Rectal smooth muscle tissue (tissue), 1 donor: ENCODE measurements at regions not wholly inside any gene's neighbourhood (a gene's known extent, or its start where the extent isn't known, plus 50 kb on each side); places are given as distances from the start of the nearest gene placed in this dataset.

ENCODE experiments used
- H3K27ac ChIP-seq: one replicate; pipeline ENCODE4 v1.7.0; 2013; ENCODE audit warnings: low read depth, low read length, inconsistent platforms
- H3K27me3 ChIP-seq: one replicate; pipeline ENCODE4 v1.7.0; 2013; ENCODE audit warnings: low read length; ENCODE audit not compliant: control insufficient read depth, insufficient read depth
- H3K36me3 ChIP-seq: one replicate; pipeline ENCODE4 v1.7.0; 2013; ENCODE audit warnings: low read length; ENCODE audit not compliant: control insufficient read depth, insufficient read depth
- H3K4me1 ChIP-seq: one replicate; pipeline ENCODE4 v1.7.0; 2013; ENCODE audit warnings: low read length; ENCODE audit not compliant: control insufficient read depth, insufficient read depth
- H3K4me3 ChIP-seq: one replicate; pipeline ENCODE4 v1.7.0; 2013; ENCODE audit warnings: low read length
- H3K9ac ChIP-seq: one replicate; pipeline ENCODE4 v1.7.0; 2013; ENCODE audit warnings: low read length

DNA sequence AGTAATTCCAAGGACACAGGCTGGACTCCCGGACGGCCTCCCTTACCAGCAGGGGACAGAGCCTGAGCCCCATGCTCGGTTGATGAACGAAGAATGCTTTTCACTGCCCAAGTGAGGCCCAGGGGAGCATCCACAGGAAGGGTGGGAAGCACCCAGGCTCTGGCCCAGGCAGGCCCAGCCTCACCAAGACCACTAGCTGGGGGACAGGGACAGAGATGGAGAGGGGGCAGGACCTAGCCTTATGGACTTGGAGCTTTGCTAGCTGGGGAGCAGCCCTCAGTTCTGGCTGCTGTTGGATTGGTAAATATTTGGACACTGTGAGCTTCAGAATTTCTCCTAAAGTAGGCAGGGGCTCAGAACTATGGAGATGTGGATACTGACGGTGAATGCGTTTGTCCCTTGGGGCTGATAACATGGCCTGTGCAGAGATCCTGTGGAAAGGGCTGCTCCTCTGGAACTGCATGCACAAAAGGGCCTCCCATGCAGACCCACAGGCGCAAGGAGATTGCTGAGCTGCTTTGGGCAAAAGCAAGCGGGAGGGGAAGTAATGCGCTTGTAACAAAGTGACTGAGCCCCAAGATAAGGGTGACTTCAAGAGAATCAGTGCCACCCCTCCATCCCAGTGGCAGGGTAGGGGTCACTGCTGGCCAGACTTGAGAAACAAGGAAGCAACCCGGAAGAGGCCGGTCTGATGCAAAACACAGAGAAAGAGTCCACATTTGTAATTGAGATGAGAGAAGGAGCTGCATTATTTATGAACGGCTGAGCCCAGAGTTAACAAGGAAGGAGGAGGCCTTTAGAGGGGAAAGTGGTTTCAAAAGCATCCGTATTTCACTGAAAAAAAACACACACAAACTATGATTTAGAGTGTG lies 70.1 kb upstream of the MEF2A start:
- Histone ChIP-seq H3K4me1 (no peaks in the 10 kb centered on the region), H3K9ac (no peak overlapping the region), H3K4me3 (no peak overlapping the region), H3K27me3 (no peaks in the 10 kb centered on the region), H3K36me3 (no peaks in the 10 kb centered on the region), H3K27ac (no peak overlapping the region)

DNA sequence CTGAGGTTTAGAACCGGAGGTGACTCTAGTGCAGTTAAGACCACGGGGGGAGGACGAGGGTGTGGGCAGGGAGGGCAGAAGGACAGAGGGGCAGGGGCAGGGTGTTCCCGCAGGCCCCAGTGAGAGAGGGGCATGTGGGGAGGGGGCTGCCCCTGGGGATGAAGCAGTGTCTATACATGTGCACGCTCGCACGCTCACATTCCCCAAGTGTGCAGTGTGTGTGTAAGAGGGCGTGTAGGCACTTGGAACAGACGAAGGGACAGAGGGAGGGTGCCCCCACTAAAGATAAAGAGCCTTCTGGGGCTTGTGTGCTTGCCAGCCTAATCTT lies 69.5 kb upstream of the MEF2A start:
- no peak overlapping the region for H3K27ac ChIP-seq
- H3K36me3 ChIP-seq = no peaks in the 10 kb centered on the region
- H3K4me1 ChIP-seq = no peaks in the 10 kb centered on the region
- H3K27me3 ChIP-seq = no peaks in the 10 kb centered on the region
- no peak overlapping the region for H3K4me3 ChIP-seq
- H3K9ac ChIP-seq = no peak overlapping the region

DNA sequence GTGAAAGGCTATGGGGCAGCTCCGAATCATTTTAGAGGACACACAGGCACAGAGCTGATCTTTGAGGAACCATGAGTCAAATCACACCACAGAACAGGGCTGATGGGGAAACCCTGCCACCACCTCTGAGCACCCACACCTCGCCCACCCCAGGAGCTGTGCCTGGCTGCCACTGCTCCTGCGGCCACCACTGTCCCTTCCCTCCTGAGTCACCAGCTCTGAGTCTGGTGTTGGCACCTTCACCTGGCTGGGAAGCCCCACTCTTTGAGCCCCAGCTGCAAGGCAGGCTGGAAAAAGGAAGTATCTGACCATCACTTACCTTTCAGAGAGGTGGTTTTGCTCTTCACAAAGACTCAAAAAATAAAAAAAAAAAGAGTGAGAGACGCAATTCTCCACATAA lies 63.6 kb upstream of the MEF2A start:
- Histone ChIP-seq H3K27me3 (no peaks in the 10 kb centered on the region), H3K4me3 (no peak overlapping the region), H3K4me1 (peaks cover 1% of the 10 kb centered on the region), H3K9ac (no peak overlapping the region), H3K27ac (no peak overlapping the region), H3K36me3 (no peaks in the 10 kb centered on the region)

DNA sequence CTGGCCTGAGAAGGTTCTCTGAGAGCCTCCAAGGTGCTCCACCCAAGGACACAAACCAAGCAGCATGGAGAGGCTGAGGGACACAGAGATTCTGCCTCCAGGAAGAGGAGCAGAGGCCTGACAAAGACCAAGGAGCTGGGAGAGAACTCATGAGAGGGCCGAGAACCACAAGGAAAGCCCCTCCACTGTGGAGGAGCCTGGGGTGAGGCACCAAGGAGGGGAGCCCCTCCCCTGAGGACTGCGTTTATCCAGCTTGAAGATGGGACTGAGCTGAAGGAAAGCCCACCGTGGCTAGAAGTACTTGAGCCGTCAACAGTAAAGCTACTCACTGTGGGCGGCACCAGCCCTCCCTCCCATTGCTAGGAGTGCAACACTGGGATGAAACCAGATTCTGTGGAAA lies 63.1 kb upstream of the MEF2A start:
- no peak overlapping the region for H3K27ac ChIP-seq

DNA sequence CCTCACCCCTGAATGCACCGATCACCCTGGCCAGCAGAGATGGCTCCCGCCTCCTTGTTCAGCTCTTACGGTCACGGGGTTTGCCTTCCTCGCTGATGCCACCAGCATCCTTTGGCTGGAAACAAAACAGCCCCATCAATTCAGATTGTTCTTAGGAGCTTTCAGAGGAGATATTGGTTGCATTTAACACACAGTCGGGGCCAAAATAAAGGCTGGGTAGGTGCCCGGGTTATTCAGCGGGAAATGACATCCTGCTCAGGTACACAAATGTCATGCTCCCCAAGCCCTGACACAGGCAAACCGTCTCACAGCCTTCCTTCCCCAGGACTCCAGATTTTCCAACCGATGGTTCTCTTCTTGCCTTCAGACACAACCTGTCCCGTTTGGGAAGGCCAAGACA lies 62.4 kb upstream of the MEF2A start:
- no peak overlapping the region for H3K9ac ChIP-seq
- peaks cover 6% of the 10 kb centered on the region for H3K4me1 ChIP-seq
- no peak overlapping the region for H3K27ac ChIP-seq
- no peaks in the 10 kb centered on the region for H3K27me3 ChIP-seq
- no peak overlapping the region for H3K4me3 ChIP-seq
- no peaks in the 10 kb centered on the region for H3K36me3 ChIP-seq

More for the DNA sequence above, 63.1 kb upstream of the MEF2A start:
- Histone ChIP-seq H3K27me3 (no peaks in the 10 kb centered on the region), H3K4me1 (peaks cover 4% of the 10 kb centered on the region), H3K4me3 (no peak overlapping the region), H3K36me3 (no peaks in the 10 kb centered on the region), H3K9ac (no peak overlapping the region)

DNA sequence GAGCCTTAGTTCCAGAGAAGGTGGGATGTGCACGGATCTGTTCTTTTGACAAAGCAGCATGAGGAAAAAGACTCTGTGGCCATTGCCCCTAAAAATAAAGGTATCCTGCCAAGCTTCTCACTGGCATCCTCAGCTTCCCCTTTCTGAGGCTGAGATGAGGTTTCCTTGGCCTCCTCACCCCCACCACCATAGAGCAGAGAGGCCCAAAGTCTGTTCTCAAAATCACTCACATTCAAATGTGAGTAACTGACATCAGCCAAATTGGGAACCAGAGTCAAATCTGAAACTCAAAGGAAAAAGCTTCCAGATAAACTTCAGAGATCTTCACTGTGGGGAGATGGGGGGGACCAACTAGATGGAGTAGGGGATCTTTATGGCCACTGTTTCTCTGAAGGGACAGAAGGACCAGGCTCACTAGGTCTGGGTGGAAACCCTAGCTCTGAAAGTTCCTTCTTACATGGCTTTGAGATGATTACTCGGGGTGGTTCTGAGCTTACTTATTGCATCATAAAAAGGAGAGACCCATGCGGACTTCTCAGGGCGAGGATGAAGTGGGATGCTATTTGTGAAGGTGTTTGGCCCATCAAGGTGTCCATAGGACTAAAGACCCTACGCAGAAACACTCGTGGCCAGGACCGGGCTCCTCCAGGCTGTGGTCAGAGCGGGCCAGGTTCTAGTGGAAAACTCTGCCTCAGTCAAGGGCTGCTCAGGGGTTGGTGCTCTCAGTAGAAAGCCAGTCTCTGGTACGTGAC lies 61.5 kb upstream of the MEF2A start:
- Histone ChIP-seq H3K27ac (no peak overlapping the region), H3K4me1 (peaks cover 6% of the 10 kb centered on the region), H3K4me3 (no peak overlapping the region), H3K36me3 (no peaks in the 10 kb centered on the region), H3K9ac (no peak overlapping the region), H3K27me3 (no peaks in the 10 kb centered on the region)

DNA sequence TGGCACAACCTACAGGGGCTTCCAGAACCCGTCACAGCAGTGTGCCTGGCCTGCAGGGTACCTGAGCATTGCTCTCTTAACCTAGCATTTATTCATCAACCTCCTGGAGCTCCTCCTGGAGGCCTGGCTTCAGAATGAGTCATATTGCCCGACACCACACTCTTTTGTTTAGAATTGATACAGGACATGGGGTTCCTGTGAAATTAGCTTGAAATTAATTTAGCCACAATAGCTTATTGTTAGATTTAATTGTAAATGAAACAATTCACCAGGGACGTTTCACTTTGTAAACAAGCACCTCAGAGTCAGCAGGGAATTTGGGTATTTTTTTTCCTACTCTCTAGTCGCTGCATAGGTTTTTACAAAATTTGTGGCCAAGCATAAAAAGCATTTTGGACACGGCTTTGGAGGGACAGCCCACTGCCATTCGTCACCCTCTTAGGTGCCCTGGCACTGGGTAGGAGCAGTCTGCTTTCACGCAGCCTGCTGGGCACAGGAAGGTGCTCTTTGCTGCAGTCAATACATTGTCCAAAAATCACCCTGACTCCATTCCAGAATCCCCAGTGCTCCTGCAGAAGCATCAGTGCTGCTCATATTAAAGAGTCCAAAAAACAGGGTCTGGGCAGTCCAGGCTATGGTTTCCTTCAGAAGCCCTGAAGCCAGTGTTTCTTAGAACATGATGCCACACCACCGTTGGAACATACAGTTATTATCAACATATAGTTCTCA lies 60.8 kb upstream of the MEF2A start:
- Histone ChIP-seq H3K27me3 (no peaks in the 10 kb centered on the region), H3K27ac (no peak overlapping the region), H3K36me3 (no peaks in the 10 kb centered on the region), H3K4me3 (no peak overlapping the region), H3K4me1 (peaks cover 6% of the 10 kb centered on the region), H3K9ac (no peak overlapping the region)

DNA sequence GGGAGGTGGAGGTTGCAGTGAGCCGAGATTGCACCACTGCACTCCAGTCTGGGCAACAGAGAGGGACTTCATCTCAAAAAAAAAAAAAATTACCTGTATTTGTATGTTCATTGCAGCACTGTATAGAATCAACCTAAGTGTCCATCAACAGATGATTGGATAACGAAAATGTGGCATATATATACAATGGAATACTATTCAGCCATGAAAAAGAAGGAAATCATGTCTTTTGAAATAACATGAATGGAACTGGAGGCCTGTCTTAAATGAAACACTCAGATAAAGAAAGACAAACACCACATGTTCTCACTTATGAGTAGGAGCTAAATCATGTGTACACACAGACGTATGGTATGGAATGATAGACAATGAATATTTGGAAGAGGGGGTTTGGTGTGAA lies 59.4 kb upstream of the MEF2A start:
- Histone ChIP-seq H3K4me3 (no peak overlapping the region), H3K27me3 (no peaks in the 10 kb centered on the region), H3K4me1 (peaks cover 6% of the 10 kb centered on the region), H3K27ac (peak overlapping the region; percentile 17), H3K9ac (no peak overlapping the region), H3K36me3 (no peaks in the 10 kb centered on the region)

DNA sequence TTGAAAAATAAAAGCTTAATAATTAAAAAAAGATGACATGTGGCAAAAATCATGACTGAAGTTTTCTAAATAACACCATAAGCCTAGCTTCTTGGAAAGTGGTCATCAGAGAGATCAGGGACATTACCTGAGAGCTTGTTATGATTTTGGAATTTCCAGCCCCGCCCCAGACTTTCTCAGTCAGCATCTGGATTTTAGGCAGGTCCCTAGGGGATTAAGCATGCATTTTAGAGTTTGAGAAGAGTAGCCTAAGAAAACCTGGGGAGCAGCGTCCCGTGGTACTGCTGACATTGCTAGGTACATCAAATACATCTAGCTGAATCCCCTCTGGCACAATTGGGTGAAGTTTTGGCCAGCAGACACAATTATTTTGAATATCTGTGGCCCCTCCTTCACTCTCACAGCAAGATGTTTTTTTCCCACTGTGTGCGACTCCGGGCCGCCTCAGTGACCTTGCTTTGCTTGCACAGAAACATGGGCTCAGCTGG lies 58.7 kb upstream of the MEF2A start:
- no peak overlapping the region for H3K4me3 ChIP-seq
- H3K4me1 ChIP-seq = peaks cover 11% of the 10 kb centered on the region
- no peaks in the 10 kb centered on the region for H3K36me3 ChIP-seq
- H3K27ac ChIP-seq = peak overlapping the region; percentile 39
- no peaks in the 10 kb centered on the region for H3K27me3 ChIP-seq
- no peak overlapping the region for H3K9ac ChIP-seq

DNA sequence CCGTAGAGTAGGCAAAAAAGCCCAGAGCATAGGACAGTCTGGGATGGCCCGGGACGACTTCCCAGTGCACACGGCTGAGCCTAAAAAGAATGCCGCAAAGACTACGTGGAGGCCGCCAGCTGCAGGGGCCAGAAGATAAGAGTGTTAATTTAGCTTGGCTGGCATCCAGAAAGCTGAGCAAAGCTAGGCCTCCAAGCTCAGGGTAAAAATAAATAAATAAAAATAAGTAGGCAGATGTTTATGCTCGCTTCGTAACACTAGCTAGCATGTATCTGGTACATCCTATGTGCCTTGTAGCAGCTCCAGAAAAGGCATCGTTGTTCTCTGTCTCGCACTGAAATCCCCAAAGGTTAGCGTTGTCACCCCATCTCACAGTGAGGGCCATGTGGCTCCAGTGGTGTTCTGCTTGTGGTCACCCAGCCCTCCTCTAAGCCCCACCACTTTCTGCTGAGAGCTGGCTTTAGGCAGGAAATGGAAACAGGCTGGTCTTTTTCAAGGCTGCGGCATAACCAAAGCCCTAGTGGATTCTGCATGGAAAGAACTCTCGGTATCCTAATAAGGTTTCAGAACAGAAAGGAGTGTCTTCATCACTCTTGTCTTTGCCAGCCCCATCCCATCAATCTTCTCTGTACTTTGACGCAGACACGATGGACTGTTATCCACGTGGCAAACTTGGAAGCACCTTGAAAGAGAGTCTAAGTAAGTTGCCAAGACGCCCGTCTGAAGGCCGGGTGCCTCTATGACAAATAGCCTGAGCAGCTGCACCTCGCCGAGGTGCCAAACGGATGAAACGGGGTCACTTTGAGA lies 58.1 kb upstream of the MEF2A start:
- Histone ChIP-seq H3K27ac (peak overlapping the region; percentile 39), H3K4me3 (no peak overlapping the region), H3K27me3 (no peaks in the 10 kb centered on the region), H3K36me3 (no peaks in the 10 kb centered on the region), H3K9ac (no peak overlapping the region), H3K4me1 (peaks cover 11% of the 10 kb centered on the region)

DNA sequence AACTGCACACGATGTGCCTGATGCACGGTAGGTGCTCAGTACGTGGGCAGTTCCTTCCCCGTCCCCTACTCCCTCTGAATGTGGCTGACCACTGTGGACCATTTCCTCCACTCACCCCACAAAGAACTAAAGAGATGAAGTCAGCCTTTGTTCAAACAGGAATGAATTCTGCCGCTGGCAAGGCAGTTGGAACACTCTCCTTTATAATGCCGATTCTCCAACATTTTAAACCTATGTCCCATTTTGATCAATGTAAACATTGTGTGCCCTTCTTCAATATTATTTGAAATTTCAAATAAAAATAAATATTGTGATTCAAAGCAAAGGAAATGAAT lies 57.5 kb upstream of the MEF2A start:
- Histone ChIP-seq H3K27me3 (no peaks in the 10 kb centered on the region), H3K4me1 (peaks cover 11% of the 10 kb centered on the region), H3K36me3 (no peaks in the 10 kb centered on the region), H3K27ac (no peak overlapping the region), H3K4me3 (no peak overlapping the region), H3K9ac (no peak overlapping the region)

DNA sequence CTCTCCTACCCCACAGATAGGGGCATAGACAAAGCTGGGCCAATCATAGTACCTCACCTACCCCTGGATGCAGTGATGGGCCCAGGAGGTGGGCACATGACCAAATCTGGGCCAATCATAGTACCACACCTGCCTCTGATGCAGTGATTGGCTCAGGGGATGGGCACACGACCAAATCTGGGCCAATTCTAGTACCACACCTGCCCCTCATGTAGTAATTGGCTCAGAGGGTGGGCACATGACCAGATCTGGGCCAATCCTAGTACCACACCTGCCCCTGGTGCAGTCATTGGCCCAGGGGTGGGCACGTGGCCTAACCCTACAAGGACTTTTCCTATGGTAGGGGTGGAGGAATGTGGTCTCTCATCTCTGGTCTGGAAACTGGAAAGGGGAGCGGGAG lies 56.9 kb upstream of the MEF2A start:
- Histone ChIP-seq H3K27ac (no peak overlapping the region), H3K4me3 (no peak overlapping the region), H3K9ac (no peak overlapping the region), H3K4me1 (peaks cover 11% of the 10 kb centered on the region), H3K36me3 (no peaks in the 10 kb centered on the region), H3K27me3 (no peaks in the 10 kb centered on the region)
